HG02763 (cell line): ENCODE measurements at regions not wholly inside any gene's neighbourhood (a gene's known extent, or its start where the extent isn't known, plus 50 kb on each side); places are given as distances from the start of the nearest gene placed in this dataset.
A peak's percentile ranks its signal among the peaks of the same experiment; 100 is the strongest.

Experiments
- ATAC-seq: cut with Tn5 transposase; IDR thresholded peaks from one replicate; pipeline ENCODE4 v1.9.1; 2021; ENCODE audit warnings: mild to moderate bottlenecking, moderate library complexity; ENCODE audit not compliant: unreplicated experiment

DNA sequence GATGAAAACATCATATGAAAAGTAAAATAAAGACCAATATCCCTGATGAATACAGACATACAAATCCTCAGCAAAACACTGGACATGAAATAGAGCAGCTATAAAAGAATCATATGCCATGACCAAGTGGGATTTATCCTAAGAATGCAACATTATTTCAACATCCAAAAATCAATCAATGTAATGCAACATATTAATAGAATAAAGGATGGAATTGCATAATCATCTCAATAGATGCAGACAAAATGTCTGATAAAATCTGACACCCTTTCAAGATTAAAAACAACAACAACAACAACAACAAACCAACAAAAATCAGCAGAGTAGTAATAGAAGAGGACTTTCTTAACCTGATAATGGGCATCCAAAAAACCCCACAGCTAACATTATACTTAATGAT is 63.8 kb upstream of the IL1R1 start:
- ATAC-seq: no peak

- ATAC-seq: peak; percentile 34
Measured at GRCh38 chr2:102080451-102081242, 61.9 kb upstream of the IL1R1 start.

DNA sequence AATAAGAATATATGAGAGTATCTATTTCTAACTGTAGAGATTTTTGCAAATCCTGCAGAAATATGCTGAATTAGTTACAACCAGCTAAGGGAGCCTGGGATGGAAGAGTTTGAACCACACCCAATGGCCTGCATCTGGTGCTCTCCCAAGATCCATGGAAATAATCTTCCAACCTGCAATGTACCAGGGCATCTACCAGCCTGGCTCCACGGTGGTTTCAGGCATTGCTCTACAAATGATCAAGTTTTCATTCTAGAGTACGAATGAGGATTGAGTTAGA is 61.4 kb upstream of the IL1R1 start:
- no peak for ATAC-seq

- no peak for ATAC-seq
Measured at GRCh38 chr2:102081606-102082005, 60.9 kb upstream of the IL1R1 start.

DNA sequence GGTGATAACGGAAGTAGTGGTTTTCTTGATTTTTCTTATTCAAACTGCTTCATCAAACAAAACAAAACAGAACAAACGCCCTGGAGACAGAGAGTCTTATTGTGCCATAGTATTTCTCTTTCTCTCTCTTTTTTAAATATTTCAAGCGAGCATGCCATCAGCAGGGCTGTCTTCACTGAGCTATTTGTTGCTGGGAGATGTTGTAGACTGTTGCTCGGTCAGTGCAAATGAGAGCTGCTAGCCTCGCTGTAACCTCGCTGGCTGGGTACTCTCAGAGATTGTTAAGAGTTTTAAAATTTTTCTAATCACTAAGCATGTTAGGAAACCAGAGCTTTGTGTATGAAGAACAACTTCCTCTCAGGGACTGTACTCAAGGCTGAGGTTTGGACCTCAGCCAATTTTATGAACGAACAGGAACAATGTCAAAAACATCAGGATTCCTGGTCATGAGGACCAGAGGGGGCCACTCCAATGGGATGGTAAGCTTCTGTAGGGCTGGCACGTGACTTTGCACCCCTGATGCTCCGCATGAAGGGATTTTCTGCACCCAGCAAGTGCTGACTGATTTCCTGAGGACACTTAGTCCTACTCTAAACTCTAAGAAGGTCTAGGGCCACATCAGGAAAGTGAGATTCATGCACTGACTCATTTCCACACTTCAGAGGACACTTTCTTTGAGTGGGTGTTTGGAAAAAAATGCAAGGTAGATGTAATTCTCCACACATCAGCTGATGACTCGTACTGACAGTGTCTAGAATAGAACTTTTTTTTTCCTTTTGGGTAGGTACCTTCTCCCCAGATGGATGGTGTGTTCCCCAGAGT is 59.8 kb upstream of the IL1R1 start:
- ATAC-seq: peak; percentile 81

- no peak for ATAC-seq
Measured at GRCh38 chr2:102083393-102083703, 59.2 kb upstream of the IL1R1 start.

GRCh38 chr2:102084651-102085050 is 57.9 kb upstream of the IL1R1 start:
- no peak for ATAC-seq

GRCh38 chr2:102085238-102085637 is 57.3 kb upstream of the IL1R1 start:
- ATAC-seq: no peak

- ATAC-seq: no peak
Measured at GRCh38 chr2:102086150-102086872, 56.2 kb upstream of the IL1R1 start.

- no peak for ATAC-seq
Measured at GRCh38 chr2:102091121-102091520, 51.4 kb upstream of the IL1R1 start.

- no peak for ATAC-seq
Measured at GRCh38 chr2:102091908-102092307, 50.6 kb upstream of the IL1R1 start.

DNA sequence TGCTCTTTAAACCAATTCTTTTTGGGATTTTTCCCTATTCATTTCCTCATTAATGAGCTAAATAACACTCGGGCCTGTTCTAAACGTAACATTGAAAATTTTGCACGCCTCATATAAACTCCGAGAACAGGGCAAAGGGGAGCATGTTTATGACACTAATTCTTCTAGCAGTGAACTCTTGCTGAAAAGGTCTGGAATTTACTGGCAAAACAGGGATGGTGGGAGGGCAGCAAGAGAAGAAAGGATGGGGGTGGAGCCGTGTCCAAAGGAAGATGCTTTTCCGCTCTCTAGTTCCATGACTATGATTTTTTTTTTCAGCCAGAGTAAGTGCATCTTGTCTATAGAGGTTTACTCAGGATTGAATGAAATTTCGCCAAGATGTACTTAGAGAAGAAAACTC is 50.0 kb upstream of the IL1R1 start:
- no peak for ATAC-seq
